ENCODE measurements at regions not wholly inside any gene's neighbourhood (a gene's known extent, or its start where the extent isn't known, plus 50 kb on each side); places are given as distances from the start of the nearest gene placed in this dataset.

DNA sequence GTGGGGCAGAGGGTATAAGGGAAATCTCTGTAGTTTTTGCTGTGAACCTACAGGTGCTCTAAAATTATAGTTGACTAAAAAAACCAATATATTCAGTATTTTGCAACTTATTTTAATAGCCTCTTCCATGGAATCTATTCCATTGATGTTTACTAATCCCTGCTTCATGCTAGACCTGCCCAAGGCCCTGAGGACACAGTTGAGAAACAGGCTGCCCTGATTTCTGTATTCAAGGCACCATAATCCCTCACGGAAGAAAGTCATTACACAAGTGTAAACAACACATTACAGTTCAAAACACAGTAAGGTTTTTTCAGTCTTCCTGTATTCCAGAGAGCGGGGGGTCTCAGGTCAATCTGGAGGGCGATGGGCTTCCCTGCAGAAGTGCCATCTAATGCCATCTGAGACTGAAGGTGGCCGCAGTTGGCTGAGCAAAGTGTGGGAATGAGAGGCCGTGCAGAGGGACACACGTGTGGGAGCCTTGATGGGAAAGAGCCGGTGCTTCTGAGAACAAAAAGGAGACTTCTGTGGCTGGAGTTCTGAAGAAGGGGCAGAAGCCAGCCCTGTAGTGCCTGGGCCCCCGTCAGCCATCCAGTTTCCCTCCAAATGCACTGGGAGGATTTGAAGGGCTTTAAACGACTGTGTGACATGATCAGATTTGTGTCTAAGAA is 146.9 kb downstream of the PTPN20 start:
- TF ChIP-seq, protein P1, sequence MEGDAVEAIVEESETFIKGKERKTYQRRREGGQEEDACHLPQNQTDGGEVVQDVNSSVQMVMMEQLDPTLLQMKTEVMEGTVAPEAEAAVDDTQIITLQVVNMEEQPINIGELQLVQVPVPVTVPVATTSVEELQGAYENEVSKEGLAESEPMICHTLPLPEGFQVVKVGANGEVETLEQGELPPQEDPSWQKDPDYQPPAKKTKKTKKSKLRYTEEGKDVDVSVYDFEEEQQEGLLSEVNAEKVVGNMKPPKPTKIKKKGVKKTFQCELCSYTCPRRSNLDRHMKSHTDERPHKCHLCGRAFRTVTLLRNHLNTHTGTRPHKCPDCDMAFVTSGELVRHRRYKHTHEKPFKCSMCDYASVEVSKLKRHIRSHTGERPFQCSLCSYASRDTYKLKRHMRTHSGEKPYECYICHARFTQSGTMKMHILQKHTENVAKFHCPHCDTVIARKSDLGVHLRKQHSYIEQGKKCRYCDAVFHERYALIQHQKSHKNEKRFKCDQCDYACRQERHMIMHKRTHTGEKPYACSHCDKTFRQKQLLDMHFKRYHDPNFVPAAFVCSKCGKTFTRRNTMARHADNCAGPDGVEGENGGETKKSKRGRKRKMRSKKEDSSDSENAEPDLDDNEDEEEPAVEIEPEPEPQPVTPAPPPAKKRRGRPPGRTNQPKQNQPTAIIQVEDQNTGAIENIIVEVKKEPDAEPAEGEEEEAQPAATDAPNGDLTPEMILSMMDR (IDR thresholded peaks at IDR 0.05): no peak
- TF ChIP-seq POLR2A (IDR thresholded peaks at IDR 0.05): no peak
- TF ChIP-seq EP300 (IDR thresholded peaks at IDR 0.05): no peak
